ENCODE measurements at regions not wholly inside any gene's neighbourhood (a gene's known extent, or its start where the extent isn't known, plus 50 kb on each side); places are given as distances from the start of the nearest gene placed in this dataset.
"Not testable (repeated sequence)": the region's sequence is repeated elsewhere in the genome, so short reads cannot be mapped to it uniquely, and the experiment has no call there.

GRCh38 chr9:63774369-63775091, 1510.5 kb downstream of the FOXD4L5 start:
- H3K4me1 ChIP-seq (ENCODE audit: control insufficient read depth, insufficient read depth, low read length); DNase-seq (ENCODE audit: low read depth, low spot score); H3K36me3 ChIP-seq (ENCODE audit: control insufficient read depth, insufficient read depth, low read length); H3K9me3 ChIP-seq (ENCODE audit: control insufficient read depth, insufficient read depth, low read depth, low read length); in situ Hi-C loops (cut with HindIII; ENCODE audit: low pct_unique_long_range_greater_than_20kb, low sequenced_read_pairs); H3K27ac ChIP-seq (ENCODE audit: low read length); H3K4me3 ChIP-seq (ENCODE audit: low read depth in 2 of 2, low read length in 2 of 2); BruUV-seq (replicated peaks); POLR2A ChIA-PET; ATAC-seq; H3K27me3 ChIP-seq (ENCODE audit: control insufficient read depth, insufficient read depth, low read length); CTCF ChIA-PET; intact Hi-C loops (cut with micrococcal nuclease; ENCODE audit: unreplicated experiment): not testable (repeated sequence)

- H3K36me3 ChIP-seq (ENCODE audit: control insufficient read depth, insufficient read depth, low read length); ATAC-seq; intact Hi-C loops (cut with micrococcal nuclease; ENCODE audit: unreplicated experiment); H3K9me3 ChIP-seq (ENCODE audit: control insufficient read depth, insufficient read depth, low read depth, low read length); POLR2A ChIA-PET; H3K27ac ChIP-seq (ENCODE audit: low read length); BruUV-seq (replicated peaks); CTCF ChIA-PET; H3K27me3 ChIP-seq (ENCODE audit: control insufficient read depth, insufficient read depth, low read length); DNase-seq (ENCODE audit: low read depth, low spot score); in situ Hi-C loops (cut with HindIII; ENCODE audit: low pct_unique_long_range_greater_than_20kb, low sequenced_read_pairs); H3K4me1 ChIP-seq (ENCODE audit: control insufficient read depth, insufficient read depth, low read length); H3K4me3 ChIP-seq (ENCODE audit: low read depth in 2 of 2, low read length in 2 of 2): not testable (repeated sequence)
Measured at GRCh38 chr9:63762230-63762629, 1522.8 kb downstream of the FOXD4L5 start.

GRCh38 chr9:63729021-63729420, 1556.0 kb downstream of the FOXD4L5 start:
- H3K9me3 ChIP-seq (ENCODE audit: control insufficient read depth, insufficient read depth, low read depth, low read length); CTCF ChIA-PET; H3K27me3 ChIP-seq (ENCODE audit: control insufficient read depth, insufficient read depth, low read length); in situ Hi-C loops (cut with HindIII; ENCODE audit: low pct_unique_long_range_greater_than_20kb, low sequenced_read_pairs); intact Hi-C loops (cut with micrococcal nuclease; ENCODE audit: unreplicated experiment); H3K4me3 ChIP-seq (ENCODE audit: low read depth in 2 of 2, low read length in 2 of 2); BruUV-seq (replicated peaks); DNase-seq (ENCODE audit: low read depth, low spot score); ATAC-seq; H3K36me3 ChIP-seq (ENCODE audit: control insufficient read depth, insufficient read depth, low read length); H3K27ac ChIP-seq (ENCODE audit: low read length); H3K4me1 ChIP-seq (ENCODE audit: control insufficient read depth, insufficient read depth, low read length); POLR2A ChIA-PET: not testable (repeated sequence)

- ATAC-seq: no peak
- DNase-seq (ENCODE audit: low read depth, low spot score): no peak
- Histone ChIP-seq H3K4me3 (ENCODE audit: low read depth in 2 of 2, low read length in 2 of 2) (no peak overlapping the region), H3K36me3 (ENCODE audit: control insufficient read depth, insufficient read depth, low read length) (no peaks in the 10 kb centered on the region), H3K27ac (ENCODE audit: low read length) (no peak overlapping the region), H3K9me3 (ENCODE audit: control insufficient read depth, insufficient read depth, low read depth, low read length) (no peaks in the 10 kb centered on the region), H3K4me1 (ENCODE audit: control insufficient read depth, insufficient read depth, low read length) (no peaks in the 10 kb centered on the region), H3K27me3 (ENCODE audit: control insufficient read depth, insufficient read depth, low read length) (no peaks in the 10 kb centered on the region)
- intact Hi-C loops (cut with micrococcal nuclease; ENCODE audit: unreplicated experiment) (no loop called here), in situ Hi-C loops (cut with HindIII; ENCODE audit: low pct_unique_long_range_greater_than_20kb, low sequenced_read_pairs) (no loop called here)
- POLR2A ChIA-PET: no interaction called here
- no peak for TF ChIP-seq POLR2AphosphoS5 (IDR thresholded peaks at IDR 0.05; ENCODE audit: low read depth, low read length)
- no peak for TF ChIP-seq TCF7L2 (IDR thresholded peaks at IDR 0.05; ENCODE audit: low read depth, low read length)
- no peak for TF ChIP-seq SIN3A (IDR thresholded peaks at IDR 0.05; ENCODE audit: borderline replicate concordance, insufficient read depth, low read depth, low read length)
- TF ChIP-seq REST (IDR thresholded peaks at IDR 0.05; ENCODE audit: insufficient read depth in 1 of 2, low read depth in 2 of 2, low read length in 1 of 2): no peak
- TF ChIP-seq CTCF (IDR thresholded peaks at IDR 0.05): no peak
- no TSS peak for BruUV-seq (replicated peaks)
- CTCF ChIA-PET: no interaction called here
Measured at GRCh38 chr9:63728287-63728686, 1556.7 kb downstream of the FOXD4L5 start.

GRCh38 chr9:63708285-63708684, 1576.7 kb downstream of the FOXD4L5 start:
- H3K36me3 ChIP-seq (ENCODE audit: control insufficient read depth, insufficient read depth, low read length); BruUV-seq (replicated peaks); intact Hi-C loops (cut with micrococcal nuclease; ENCODE audit: unreplicated experiment); DNase-seq (ENCODE audit: low read depth, low spot score); POLR2A ChIA-PET; H3K27ac ChIP-seq (ENCODE audit: low read length); H3K4me3 ChIP-seq (ENCODE audit: low read depth in 2 of 2, low read length in 2 of 2); H3K4me1 ChIP-seq (ENCODE audit: control insufficient read depth, insufficient read depth, low read length); in situ Hi-C loops (cut with HindIII; ENCODE audit: low pct_unique_long_range_greater_than_20kb, low sequenced_read_pairs); ATAC-seq; H3K9me3 ChIP-seq (ENCODE audit: control insufficient read depth, insufficient read depth, low read depth, low read length); CTCF ChIA-PET; H3K27me3 ChIP-seq (ENCODE audit: control insufficient read depth, insufficient read depth, low read length): not testable (repeated sequence)
